ENCODE measurements at regions not wholly inside any gene's neighbourhood (a gene's known extent, or its start where the extent isn't known, plus 50 kb on each side); places are given as distances from the start of the nearest gene placed in this dataset.

DNA sequence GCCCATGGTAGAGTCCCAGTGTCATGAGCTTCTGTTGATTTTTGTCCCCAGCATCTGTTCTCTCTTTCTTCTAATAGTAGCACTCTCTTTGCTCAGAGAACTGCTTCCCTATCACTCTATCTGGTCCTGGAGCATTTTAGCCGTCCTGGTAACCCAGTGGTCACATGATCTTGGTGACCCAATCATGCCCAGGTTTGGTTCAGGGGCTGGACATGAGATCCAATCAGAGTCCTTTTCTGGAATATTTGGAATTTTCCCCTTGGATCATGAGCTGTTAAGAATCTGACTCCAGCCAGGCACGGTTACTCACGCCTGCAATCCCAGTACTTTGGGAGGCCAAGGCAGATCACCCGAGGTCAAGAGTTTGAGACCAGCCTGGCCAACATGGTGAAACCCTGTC is 197.0 kb downstream of the RAB11FIP4 start:
- DNase-seq (ENCODE audit: low read depth): no peak

DNA sequence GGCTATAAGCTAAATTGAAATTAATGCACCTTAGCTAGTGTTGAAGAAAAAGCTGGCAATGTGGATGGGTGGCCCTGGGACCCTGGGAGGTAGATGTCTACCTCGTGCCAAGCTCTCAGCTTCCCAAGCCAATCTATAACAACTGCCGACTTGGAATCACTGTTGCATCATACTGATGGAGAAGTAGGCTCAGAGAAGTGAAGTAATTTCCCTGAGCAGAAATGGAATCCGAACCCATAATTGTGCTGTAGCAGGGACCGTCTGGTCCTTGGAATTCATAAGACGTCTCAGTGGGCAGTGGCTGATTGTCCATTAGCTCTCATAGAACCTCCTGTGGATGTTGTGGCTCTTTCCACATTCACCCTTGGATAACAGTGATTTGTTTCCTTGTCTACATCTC is 196.6 kb downstream of the RAB11FIP4 start:
- TF ChIP-seq CTCF (conservative IDR thresholded peaks at IDR 0.05; ENCODE audit: low read depth, low read length): no peak
- DNase-seq (ENCODE audit: low read depth): no peak

More for the DNA sequence above, 197.0 kb downstream of the RAB11FIP4 start:
- TF ChIP-seq CTCF (conservative IDR thresholded peaks at IDR 0.05; ENCODE audit: low read depth, low read length): no peak
- H3K4me3 ChIP-seq (ENCODE audit: low read depth, low read length): no peak overlapping the region

More for the DNA sequence above, 196.6 kb downstream of the RAB11FIP4 start:
- H3K4me3 ChIP-seq (ENCODE audit: low read depth, low read length): no peak overlapping the region
